GM12891 (cell line): ENCODE measurements at regions not wholly inside any gene's neighbourhood (a gene's known extent, or its start where the extent isn't known, plus 50 kb on each side); places are given as distances from the start of the nearest gene placed in this dataset.

Source experiments
- PAX5 ChIP-seq: IDR thresholded peaks from 2 replicates; pipeline ENCODE4 v1.6.1; 2011; ENCODE audit warnings: low read length, moderate library complexity, mild to moderate bottlenecking; ENCODE audit not compliant: insufficient read depth, severe bottlenecking
- POLR2A ChIP-seq: IDR thresholded peaks from 2 replicates; pipeline ENCODE4 v1.6.1; 2011; ENCODE audit warnings: low read depth, low read length, control low read depth
- POLR2AphosphoS5 ChIP-seq: IDR thresholded peaks from 2 replicates; pipeline ENCODE4 v1.6.1; 2011; ENCODE audit warnings: low read depth, low read length, control low read depth
- SPI1 ChIP-seq: IDR thresholded peaks from 2 replicates; pipeline ENCODE4 v1.6.1; 2011; ENCODE audit warnings: low read depth, low read length, control low read depth
- TAF1 ChIP-seq: IDR thresholded peaks from 2 replicates; pipeline ENCODE4 v1.6.1; 2011; ENCODE audit warnings: low read depth, low read length, control low read depth

GRCh38 chr1:94723894-94724293, 96.3 kb upstream of the SLC44A3 start:
- TF ChIP-seq SPI1 (no peak), POLR2A (no peak), TAF1 (no peak), POLR2AphosphoS5 (no peak), PAX5 (no peak)
